ENCODE measurements at regions not wholly inside any gene's neighbourhood (a gene's known extent, or its start where the extent isn't known, plus 50 kb on each side); places are given as distances from the start of the nearest gene placed in this dataset.
A peak's percentile ranks its signal among the peaks of the same experiment; 100 is the strongest.

GRCh38 chr5:124652514-124652819 lies 94.0 kb downstream of the ZNF608 start:
- TF ChIP-seq BACH2 (CRISPR knock-in tag; IDR thresholded peaks at IDR 0.05; ENCODE audit: borderline replicate concordance) (no peak), POU6F1 (CRISPR knock-in tag; IDR thresholded peaks at IDR 0.05; ENCODE audit: borderline replicate concordance, low read depth) (no peak), ZFP30 (CRISPR knock-in tag; IDR thresholded peaks at IDR 0.05) (no peak), SNAI2 (CRISPR knock-in tag; IDR thresholded peaks at IDR 0.05) (no peak)
- ATAC-seq, result no peak

- peak; percentile 95 for ATAC-seq
- TF ChIP-seq ISL1 (CRISPR knock-in tag; IDR thresholded peaks at IDR 0.05), result no peak
- no peak for TF ChIP-seq TOX (CRISPR knock-in tag; IDR thresholded peaks at IDR 0.05; ENCODE audit: borderline replicate concordance)
- TF ChIP-seq TSHZ2 (CRISPR knock-in tag; IDR thresholded peaks at IDR 0.05), result peak; percentile 74; the same call in 1 of the 2 replicates
- TF ChIP-seq RARB (CRISPR knock-in tag; IDR thresholded peaks at IDR 0.05), result no peak
Measured at GRCh38 chr5:124651663-124652513, 94.6 kb downstream of the ZNF608 start.

- peak; percentile 67 for ATAC-seq
- no peak for TF ChIP-seq TOX (CRISPR knock-in tag; IDR thresholded peaks at IDR 0.05; ENCODE audit: borderline replicate concordance)
- TF ChIP-seq ISL1 (CRISPR knock-in tag; IDR thresholded peaks at IDR 0.05), result peak; percentile 62
Measured at GRCh38 chr5:124650951-124651662, 95.3 kb downstream of the ZNF608 start.

GRCh38 chr5:124650147-124650561 lies 96.3 kb downstream of the ZNF608 start:
- no peak for ATAC-seq
- 0 out of 2 replicates have a peak, but pooled peaks have one; percentile 1 for TF ChIP-seq TSHZ2 (CRISPR knock-in tag; IDR thresholded peaks at IDR 0.05)
- TF ChIP-seq ZNF70 (CRISPR knock-in tag; IDR thresholded peaks at IDR 0.05), result no peak
- no peak for TF ChIP-seq PATZ1 (CRISPR knock-in tag; IDR thresholded peaks at IDR 0.05; ENCODE audit: borderline replicate concordance)
- no peak for TF ChIP-seq CSDC2 (CRISPR knock-in tag; IDR thresholded peaks at IDR 0.05)
- no peak for TF ChIP-seq ZNF565 (CRISPR knock-in tag; conservative IDR thresholded peaks at IDR 0.05; ENCODE audit: low read depth)
- TF ChIP-seq TOX (CRISPR knock-in tag; IDR thresholded peaks at IDR 0.05; ENCODE audit: borderline replicate concordance), result no peak
- TF ChIP-seq CREB5 (CRISPR knock-in tag; IDR thresholded peaks at IDR 0.05; ENCODE audit: low read depth), result no peak
- no peak for TF ChIP-seq GLIS3 (CRISPR knock-in tag; IDR thresholded peaks at IDR 0.05)
- 0 out of 2 replicates have a peak, but pooled peaks have one; percentile 32 for TF ChIP-seq TCF4 (CRISPR knock-in tag; IDR thresholded peaks at IDR 0.05; ENCODE audit: borderline replicate concordance)
- TF ChIP-seq CSRNP3 (CRISPR knock-in tag; IDR thresholded peaks at IDR 0.05), result no peak
- no peak for TF ChIP-seq ARNTL (CRISPR knock-in tag; IDR thresholded peaks at IDR 0.05; ENCODE audit: borderline replicate concordance, low read depth)
- no peak for TF ChIP-seq ESRRG (CRISPR knock-in tag; IDR thresholded peaks at IDR 0.05)
- no peak for TF ChIP-seq RARB (CRISPR knock-in tag; IDR thresholded peaks at IDR 0.05)
- no peak for TF ChIP-seq ZC3H10 (CRISPR knock-in tag; IDR thresholded peaks at IDR 0.05)
